GM23338 (cell line): ENCODE measurements at regions not wholly inside any gene's neighbourhood (a gene's known extent, or its start where the extent isn't known, plus 50 kb on each side); places are given as distances from the start of the nearest gene placed in this dataset.

Experiments used
- ATAC-seq: fragments of 200-7000 bp; cut with Tn5 transposase; 3 replicates; pipeline ENCODE4 v1.9.1; 2020
- DNase-seq: peaks from one replicate; pipeline ENCODE4 v3.0.0-alpha.2; 2015; ENCODE audit warnings: low spot score
- H2AFZ ChIP-seq: fragments of 200-600 bp; sonication (generic); 2 replicates; pipeline ENCODE4 v1.8.0; 2016; ENCODE audit warnings: antibody characterized with exemption, mild to moderate bottlenecking, moderate library complexity
- H3F3A ChIP-seq: fragments of 200-600 bp; sonication (generic); replicated peaks from 2 replicates; pipeline ENCODE4 v1.8.0; 2017; ENCODE audit warnings: antibody characterized with exemption, mixed run types, low read depth
- H3K27ac ChIP-seq: fragments of 200-600 bp; sonication (generic); 2 replicates; pipeline ENCODE4 v1.6.1; 2016; ENCODE audit warnings: low read depth
- H3K27me3 ChIP-seq: fragments of 200-600 bp; sonication (generic); 2 replicates; pipeline ENCODE4 v1.8.0; 2016; ENCODE audit warnings: mild to moderate bottlenecking, mixed run types, moderate library complexity; ENCODE audit not compliant: insufficient read depth
- H3K36me3 ChIP-seq: fragments of 200-600 bp; sonication (generic); 2 replicates; pipeline ENCODE4 v1.8.0; 2016; ENCODE audit warnings: mild to moderate bottlenecking; ENCODE audit not compliant: insufficient read depth
- H3K4me1 ChIP-seq: fragments of 200-600 bp; sonication (generic); 2 replicates; pipeline ENCODE4 v1.8.0; 2016; ENCODE audit warnings: mild to moderate bottlenecking, moderate library complexity; ENCODE audit not compliant: insufficient read depth
- H3K4me2 ChIP-seq: fragments of 200-600 bp; sonication (generic); 2 replicates; pipeline ENCODE4 v1.7.1; 2017; ENCODE audit warnings: mixed run types
- H3K4me3 ChIP-seq: fragments of 200-600 bp; sonication (generic); 2 replicates; pipeline ENCODE4 v1.6.1; 2016; ENCODE audit warnings: mixed run types
- H3K79me2 ChIP-seq: fragments of 200-600 bp; sonication (generic); replicated peaks from 2 replicates; pipeline ENCODE4 v1.8.0; 2017; ENCODE audit warnings: mild to moderate bottlenecking; ENCODE audit not compliant: insufficient read depth
- H3K9me2 ChIP-seq: fragments of 200-600 bp; sonication (generic); 2 replicates; pipeline ENCODE4 v1.8.0; 2017; ENCODE audit not compliant: insufficient read depth
- H4K20me1 ChIP-seq: fragments of 200-600 bp; sonication (generic); replicated peaks from 2 replicates; pipeline ENCODE4 v1.8.0; 2017; ENCODE audit warnings: mild to moderate bottlenecking; ENCODE audit not compliant: insufficient read depth
- H3K27ac Mint-ChIP-seq: 2 replicates; pipeline ENCODE4 v1.8.0; 2020; ENCODE audit warnings: inconsistent platforms, mild to moderate bottlenecking, moderate library complexity, mixed read lengths
- H3K27me3 Mint-ChIP-seq: 3 replicates; pipeline ENCODE4 v1.8.0; 2022; ENCODE audit warnings: low read depth, mild to moderate bottlenecking, moderate library complexity, mixed read lengths, inconsistent platforms; ENCODE audit not compliant: insufficient read depth, poor library complexity
- H3K36me3 Mint-ChIP-seq: 3 replicates; pipeline ENCODE4 v1.8.0; 2021; ENCODE audit warnings: low read depth, mild to moderate bottlenecking, inconsistent platforms, moderate library complexity, mixed read lengths
- H3K4me1 Mint-ChIP-seq: 3 replicates; pipeline ENCODE4 v1.8.0; 2020; ENCODE audit warnings: mild to moderate bottlenecking, inconsistent platforms, mixed read lengths
- H3K4me3 Mint-ChIP-seq: 3 replicates; pipeline ENCODE4 v1.8.0; 2021; ENCODE audit warnings: moderate library complexity, mild to moderate bottlenecking, inconsistent platforms, mixed read lengths
- H3K9me3 Mint-ChIP-seq: 3 replicates; pipeline ENCODE4 v1.8.0; 2020; ENCODE audit warnings: moderate library complexity, mild to moderate bottlenecking, inconsistent platforms, mixed read lengths
- CREB1 ChIP-seq: fragments of 250-450 bp; sonication (Bioruptor Pico); IDR thresholded peaks from 2 replicates; pipeline ENCODE4 v1.5.0; 2020; ENCODE audit warnings: low read depth, mild to moderate bottlenecking, moderate library complexity
- CTCF ChIP-seq, 2 experiments: fragments of 200-600 bp in 1 of 2; sonication (generic) in 1 of 2; conservative IDR thresholded peaks; 2 replicates each; pipeline versions ENCODE4 v1.5.1 to v1.6.1; 2016 to 2017; ENCODE audit warnings: antibody characterized with exemption in 2 of 2, low read depth in 2 of 2, mild to moderate bottlenecking in 2 of 2, moderate library complexity in 1 of 2
- ETS1 ChIP-seq: IDR thresholded peaks from 2 replicates; pipeline ENCODE4 v1.6.1; 2016; ENCODE audit warnings: antibody characterized with exemption
- EZH2phosphoT487 ChIP-seq: fragments of 200-600 bp; sonication (generic); IDR thresholded peaks from one replicate; pipeline ENCODE4 v1.8.1; 2018; ENCODE audit warnings: antibody characterized with exemption; ENCODE audit not compliant: unreplicated experiment
- JUNB ChIP-seq: IDR thresholded peaks from one replicate; pipeline ENCODE4 v1.6.1; 2016; ENCODE audit warnings: antibody characterized with exemption; ENCODE audit not compliant: unreplicated experiment
- NANOG ChIP-seq: IDR thresholded peaks from 2 replicates; pipeline ENCODE4 v1.6.1; 2016; ENCODE audit warnings: antibody characterized with exemption, borderline replicate concordance
- POLR2AphosphoS5 ChIP-seq: IDR thresholded peaks from 2 replicates; pipeline ENCODE4 v1.6.1; 2016; ENCODE audit warnings: antibody characterized with exemption, low read depth
- REST ChIP-seq: IDR thresholded peaks from one replicate; pipeline ENCODE4 v1.6.1; 2018; ENCODE audit warnings: antibody characterized with exemption; ENCODE audit not compliant: unreplicated experiment
- ZNF331 ChIP-seq: fragments of 250-450 bp; sonication (Bioruptor Pico); IDR thresholded peaks from 2 replicates; pipeline ENCODE4 v1.5.0; 2020; ENCODE audit warnings: low read depth, mild to moderate bottlenecking, moderate library complexity

GRCh38 chr1:97004743-97005142, 283.2 kb downstream of the PTBP2 start:
- no peaks in the 10 kb centered on the region for H4K20me1 ChIP-seq
- no peaks in the 10 kb centered on the region for H3K36me3 ChIP-seq
- H3K4me2 ChIP-seq: no peak overlapping the region
- no peaks in the 10 kb centered on the region for H3F3A ChIP-seq
- H3K79me2 ChIP-seq: no peaks in the 10 kb centered on the region
- H3K27ac ChIP-seq: no peak overlapping the region
- DNase-seq (no peak), ATAC-seq (no peak)
- H3K4me3 ChIP-seq: no peak overlapping the region
- H3K4me1 ChIP-seq: no peaks in the 10 kb centered on the region
- H3K9me2 ChIP-seq: peaks cover 7% of the 10 kb centered on the region
- no peaks in the 10 kb centered on the region for H3K27me3 ChIP-seq
- Mint-ChIP-seq H3K27ac (no peak overlapping the region), H3K27me3 (peaks cover 3% of the 10 kb centered on the region), H3K36me3 (no peaks in the 10 kb centered on the region), H3K4me3 (no peak overlapping the region), H3K4me1 (peaks cover 4% of the 10 kb centered on the region; the same call in 2 of the 3 replicates), H3K9me3 (no peaks in the 10 kb centered on the region)
- TF ChIP-seq EZH2phosphoT487: no peak
- H2AFZ ChIP-seq: no peak overlapping the region

GRCh38 chr1:97006044-97006661, 284.6 kb downstream of the PTBP2 start:
- ATAC-seq (no peak), DNase-seq (no peak)
- H3K4me3 Mint-ChIP-seq: no peak overlapping the region
- no peak overlapping the region for H3K4me3 ChIP-seq
- H3K4me1 ChIP-seq: no peaks in the 10 kb centered on the region
- no peaks in the 10 kb centered on the region for H3K27me3 ChIP-seq
- H3K9me3 Mint-ChIP-seq: no peaks in the 10 kb centered on the region
- H3K27ac ChIP-seq: no peak overlapping the region
- H3K36me3 Mint-ChIP-seq: no peaks in the 10 kb centered on the region
- H3K4me2 ChIP-seq: no peak overlapping the region
- TF ChIP-seq EZH2phosphoT487 (no peak), ETS1 (no peak), NANOG (no peak), CREB1 (CRISPR knock-in tag) (no peak), REST (no peak), ZNF331 (CRISPR knock-in tag) (no peak), JUNB (no peak), POLR2AphosphoS5 (no peak), CTCF (conservative IDR thresholded peaks at IDR 0.05; ENCODE audit: low read depth in 2 of 2) (no peak)
- H4K20me1 ChIP-seq: no peaks in the 10 kb centered on the region
- H3K9me2 ChIP-seq: peaks cover 7% of the 10 kb centered on the region
- H3K27me3 Mint-ChIP-seq: peaks cover 3% of the 10 kb centered on the region
- H3K36me3 ChIP-seq: no peaks in the 10 kb centered on the region
- H3K4me1 Mint-ChIP-seq: peaks cover 4% of the 10 kb centered on the region; the same call in 2 of the 3 replicates
- no peak overlapping the region for H3K27ac Mint-ChIP-seq
- H3F3A ChIP-seq: no peaks in the 10 kb centered on the region
- H3K79me2 ChIP-seq: no peaks in the 10 kb centered on the region
- H2AFZ ChIP-seq: no peak overlapping the region
